Activated naive CD4-positive, alpha-beta T cell (primary cell): ENCODE measurements at regions not wholly inside any gene's neighbourhood (a gene's known extent, or its start where the extent isn't known, plus 50 kb on each side); places are given as distances from the start of the nearest gene placed in this dataset.
"Not testable (repeated sequence)": the region's sequence is repeated elsewhere in the genome, so short reads cannot be mapped to it uniquely, and the experiment has no call there.

Source experiments
- DNase-seq, 4 experiments: peaks; one replicate each; lab custom pipeline; 2025; lab: John Stamatoyannopoulos, UW

DNA sequence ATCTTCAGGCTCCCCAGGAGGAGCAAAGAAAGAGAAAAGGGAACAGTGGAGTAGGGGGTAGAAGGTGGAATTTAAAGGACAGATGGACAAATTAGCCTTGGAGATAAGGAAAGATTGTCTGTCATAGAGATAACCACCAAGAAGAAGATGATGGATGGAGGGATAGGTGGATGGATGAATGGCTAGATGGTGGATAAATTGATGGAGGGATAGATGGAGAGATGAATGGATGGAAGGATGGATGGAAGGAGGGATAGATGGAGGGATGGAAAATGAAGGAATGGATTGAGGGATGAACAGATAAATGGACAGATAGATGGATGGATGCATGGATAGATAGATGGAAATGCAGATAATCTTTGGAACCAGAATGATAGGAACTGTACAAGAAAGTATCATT is 102.8 kb downstream of the TNFAIP3 start:
- no peak for DNase-seq

DNA sequence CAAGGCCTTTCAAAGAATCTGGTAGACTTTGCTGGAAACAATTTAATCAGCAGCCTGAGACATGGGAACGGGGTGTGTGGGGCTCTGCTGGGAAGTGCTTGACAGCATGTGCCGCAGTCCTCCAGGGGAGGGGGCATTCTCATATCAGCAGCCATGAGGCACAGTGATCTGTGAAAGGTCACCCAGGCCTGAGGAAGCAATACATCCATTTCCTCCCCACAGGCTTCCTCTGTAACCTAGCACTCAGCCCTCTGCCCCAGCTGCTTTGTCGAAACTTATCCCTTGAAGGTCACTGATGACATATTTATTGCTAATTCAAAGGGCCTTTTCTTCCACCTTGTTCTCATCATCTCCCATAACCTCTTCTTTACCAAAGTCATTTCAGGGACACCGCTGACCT is 103.3 kb downstream of the TNFAIP3 start:
- DNase-seq = no peak

DNA sequence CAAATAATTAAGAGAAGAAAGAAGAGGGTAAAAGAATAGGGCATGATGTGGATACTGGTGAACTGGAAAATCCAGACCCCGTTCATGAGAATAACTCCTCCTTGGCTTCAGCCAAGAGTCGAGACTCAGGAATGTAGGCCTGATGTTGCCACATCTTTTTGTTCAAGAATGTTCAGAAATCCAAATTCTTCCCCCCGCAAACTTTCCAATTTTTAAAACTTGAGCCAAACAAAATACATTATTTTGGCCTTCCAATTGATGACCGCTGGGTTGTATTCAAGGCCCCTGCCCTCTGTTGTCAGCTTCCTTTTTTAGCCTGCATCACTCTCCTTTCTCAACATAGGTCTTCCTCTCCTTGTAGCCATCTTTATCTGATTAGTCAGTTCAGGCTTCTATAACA is 106.1 kb downstream of the TNFAIP3 start:
- no peak for DNase-seq

DNA sequence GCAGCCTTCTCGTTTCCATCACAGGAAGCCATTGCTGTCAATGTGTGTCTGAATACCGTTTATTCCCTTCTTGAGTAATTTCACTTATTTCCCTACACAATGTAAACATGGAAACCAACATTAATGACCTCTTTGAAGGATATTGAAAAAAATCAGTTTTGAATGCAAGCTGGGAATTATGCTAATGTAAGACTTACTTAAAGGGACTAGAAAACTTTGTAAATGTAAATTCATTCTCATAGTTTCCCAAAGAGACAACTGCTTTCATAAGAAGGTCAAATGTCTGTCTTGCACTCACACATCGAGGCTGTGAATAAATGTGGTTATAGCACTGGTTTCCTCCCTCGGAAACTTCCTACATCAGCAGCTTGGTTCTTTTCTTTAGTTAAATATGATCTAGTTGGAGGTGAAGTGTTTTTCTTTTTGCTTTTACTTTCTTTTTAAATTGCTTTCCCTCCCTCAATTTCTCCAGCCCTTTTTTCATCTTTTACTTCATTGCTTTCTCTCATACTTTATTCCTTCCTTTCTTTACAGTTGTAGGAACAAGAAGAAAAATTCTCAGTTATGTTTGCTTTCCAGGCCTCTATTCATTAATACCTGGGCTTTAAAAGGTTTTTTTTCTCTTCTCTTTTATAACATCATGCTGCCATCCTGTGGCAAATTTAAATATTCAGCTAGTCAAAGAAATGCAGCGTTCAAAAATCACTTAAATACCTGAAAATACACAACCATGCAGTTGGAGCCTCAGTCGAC is 108.3 kb downstream of the TNFAIP3 start:
- no peak for DNase-seq

DNA sequence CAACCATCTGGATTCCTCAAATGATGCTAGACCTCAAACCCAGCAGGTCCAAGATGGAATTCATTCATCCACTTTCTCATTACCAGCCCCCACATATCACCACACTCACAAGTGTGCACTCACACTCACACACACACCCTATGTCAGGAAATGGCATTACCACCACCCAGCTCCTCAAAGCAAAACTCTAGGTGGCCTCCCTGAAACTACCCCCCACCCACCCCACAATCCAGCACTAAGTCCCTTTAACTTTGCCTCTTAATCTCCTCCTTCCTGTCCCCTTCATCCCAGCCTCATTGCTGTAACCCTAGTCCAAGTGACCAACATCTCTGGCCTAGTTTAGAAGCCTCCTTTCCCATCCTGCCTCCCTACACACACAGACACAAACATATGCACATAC is 109.4 kb downstream of the TNFAIP3 start:
- no peak for DNase-seq

DNA sequence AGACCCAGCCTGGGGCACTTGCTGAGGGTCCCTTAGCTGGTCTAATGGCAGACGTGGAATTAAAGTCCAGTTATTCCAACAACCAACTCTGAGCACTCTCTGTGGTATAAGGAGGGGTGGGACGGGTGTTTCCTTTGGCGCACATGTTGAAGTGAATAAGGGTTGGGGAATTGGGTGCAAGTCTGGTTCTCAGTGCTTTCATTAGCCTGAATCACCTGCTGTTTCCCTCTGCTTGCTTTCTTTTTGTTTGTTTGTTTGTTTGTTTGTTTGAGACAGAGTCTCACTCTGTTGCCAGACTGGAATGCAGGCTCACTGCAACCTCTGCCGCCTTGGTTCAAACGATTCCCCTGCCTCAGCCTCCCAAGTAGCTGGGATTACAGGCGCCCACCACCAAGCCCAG is 110.1 kb downstream of the TNFAIP3 start:
- DNase-seq = no peak

DNA sequence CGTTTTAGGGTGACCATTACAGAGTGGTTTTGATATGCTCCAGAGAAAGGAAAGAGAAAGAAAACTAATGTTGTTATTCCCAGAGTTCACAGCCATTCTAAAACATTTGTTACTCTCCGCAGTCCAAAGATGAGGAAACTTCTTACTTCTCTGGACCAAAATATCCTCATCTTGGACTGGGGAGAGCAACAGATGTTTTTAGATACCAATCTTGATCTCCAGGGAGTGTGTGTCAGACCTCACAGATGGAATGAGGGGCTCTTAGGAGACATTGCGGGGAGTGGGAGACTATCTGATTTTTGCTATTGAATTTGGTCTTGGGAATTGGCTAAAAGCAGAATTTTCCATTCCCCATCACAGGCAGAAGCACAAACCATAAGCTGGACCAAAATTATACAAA is 110.8 kb downstream of the TNFAIP3 start:
- no peak for DNase-seq

DNA sequence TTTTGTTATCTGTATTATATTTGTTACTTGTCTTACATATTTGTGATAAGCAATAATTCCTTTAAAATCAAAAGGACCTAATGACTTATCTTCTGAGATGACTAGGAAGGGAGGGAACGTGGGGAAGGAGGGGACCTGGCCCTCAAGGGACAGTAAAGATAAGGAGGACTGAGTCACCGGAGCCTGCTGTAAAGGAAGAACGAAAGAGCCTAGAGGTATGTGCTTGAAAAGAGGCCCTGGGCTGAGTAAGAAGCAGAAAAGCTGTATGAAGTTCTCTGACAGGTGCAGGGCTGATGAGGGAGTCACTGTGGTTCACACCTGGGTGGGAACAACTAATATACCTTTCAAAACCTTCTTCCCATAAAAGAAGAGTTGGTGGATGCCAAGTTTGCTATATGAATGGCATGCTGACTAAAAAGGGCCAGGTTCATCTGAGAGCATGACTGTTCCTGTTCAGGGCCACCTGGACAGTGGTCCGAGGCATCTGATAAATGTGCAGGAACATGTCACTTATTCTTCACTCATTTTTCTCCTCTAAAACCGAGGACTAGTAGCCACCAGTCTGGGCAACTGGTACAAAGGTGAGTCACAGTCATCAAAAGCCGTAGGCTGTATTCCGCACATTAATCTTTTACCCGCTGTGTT is 111.3 kb downstream of the TNFAIP3 start:
- DNase-seq = no peak

DNA sequence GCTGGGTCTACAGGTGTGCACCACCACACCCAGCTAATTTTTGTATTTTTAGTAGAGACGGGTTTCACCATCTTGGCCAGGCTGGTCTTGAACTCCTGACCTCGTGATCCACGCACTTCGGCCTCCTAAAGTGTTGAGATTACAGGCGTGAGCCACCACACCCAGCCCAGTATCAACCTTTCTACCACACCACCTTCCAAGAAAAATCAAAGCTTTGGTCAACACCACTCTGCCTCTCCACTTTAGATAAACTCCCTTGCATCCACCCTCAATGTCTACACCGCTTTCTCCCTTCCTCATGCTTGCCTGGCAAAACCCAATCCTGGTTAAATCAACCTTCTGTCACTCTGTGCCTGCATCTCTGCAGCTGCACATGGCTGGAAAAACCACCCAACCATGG is 112.2 kb downstream of the TNFAIP3 start:
- DNase-seq = not testable (repeated sequence)

DNA sequence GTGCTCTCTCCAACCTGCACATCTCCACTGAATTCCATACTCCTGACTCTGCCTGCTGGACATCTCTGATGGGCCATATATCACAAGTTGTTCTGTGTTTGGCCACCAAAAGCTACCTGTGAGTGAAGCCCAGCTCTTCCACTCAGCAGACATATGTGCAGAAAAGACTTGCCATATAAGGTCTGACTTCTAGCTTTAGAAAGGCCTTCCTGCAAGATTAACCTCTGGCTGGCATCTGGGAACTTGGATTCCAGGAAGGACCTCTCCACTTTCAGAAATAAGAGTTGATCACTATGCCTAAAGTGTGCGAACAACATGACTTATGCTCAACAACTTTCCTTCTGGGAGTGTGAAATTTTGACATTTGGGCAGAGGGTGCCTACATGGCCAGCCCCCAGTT is 113.7 kb downstream of the TNFAIP3 start:
- DNase-seq = no peak

DNA sequence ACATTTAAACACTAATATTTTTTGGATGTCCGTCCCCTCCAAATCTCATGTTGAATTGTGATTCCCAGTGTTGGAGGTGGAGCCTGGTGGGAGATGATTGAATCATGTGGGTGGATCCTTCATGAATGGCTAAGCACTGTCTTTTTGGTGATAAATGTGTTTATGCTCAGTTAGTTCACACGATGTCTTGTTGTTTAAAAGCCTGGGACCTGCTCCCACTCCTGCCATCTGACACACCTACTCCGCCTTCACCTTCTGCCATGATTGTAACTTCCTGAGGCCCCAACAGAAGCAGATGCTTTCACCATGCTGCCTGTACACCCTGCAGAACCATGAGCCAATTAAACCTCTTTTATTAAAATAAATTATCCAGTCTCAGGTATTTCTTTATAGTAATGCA is 114.7 kb downstream of the TNFAIP3 start:
- no peak for DNase-seq

DNA sequence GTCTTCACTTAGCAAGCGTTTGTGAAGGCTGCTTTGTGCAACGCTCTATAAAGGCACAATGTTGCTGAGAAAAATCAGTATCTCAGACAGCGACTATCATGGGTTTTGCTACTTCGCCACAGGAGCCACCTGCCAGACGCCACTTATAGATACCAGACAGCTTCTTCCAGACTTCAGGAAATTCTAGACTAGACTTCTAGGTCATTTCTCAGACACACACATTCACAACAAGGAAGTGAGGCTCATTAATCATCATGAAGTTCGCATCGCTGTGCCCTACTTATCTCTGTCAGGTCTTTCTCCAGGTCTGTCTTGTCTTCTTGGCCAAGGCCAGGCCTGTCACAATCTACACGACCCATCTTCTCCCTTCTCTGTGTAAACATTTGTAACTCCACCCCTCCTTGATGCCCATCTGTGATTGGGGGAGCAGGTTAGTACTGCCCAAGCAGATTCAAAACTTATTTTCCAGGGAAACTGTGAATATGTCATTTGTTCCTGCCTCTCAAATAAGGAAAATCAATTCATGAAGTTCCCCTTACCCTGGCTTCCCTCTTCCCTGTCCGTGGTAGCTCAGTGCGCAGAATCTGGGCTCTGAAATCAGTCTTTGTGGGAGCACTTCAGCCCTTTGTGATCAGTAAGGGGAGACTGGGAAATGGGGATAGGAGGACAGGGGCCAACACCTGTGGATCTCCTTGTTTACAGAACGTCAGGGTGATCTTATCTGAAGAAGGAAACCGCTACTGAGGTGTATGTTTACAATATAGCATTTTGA is 115.5 kb downstream of the TNFAIP3 start:
- DNase-seq = no peak

DNA sequence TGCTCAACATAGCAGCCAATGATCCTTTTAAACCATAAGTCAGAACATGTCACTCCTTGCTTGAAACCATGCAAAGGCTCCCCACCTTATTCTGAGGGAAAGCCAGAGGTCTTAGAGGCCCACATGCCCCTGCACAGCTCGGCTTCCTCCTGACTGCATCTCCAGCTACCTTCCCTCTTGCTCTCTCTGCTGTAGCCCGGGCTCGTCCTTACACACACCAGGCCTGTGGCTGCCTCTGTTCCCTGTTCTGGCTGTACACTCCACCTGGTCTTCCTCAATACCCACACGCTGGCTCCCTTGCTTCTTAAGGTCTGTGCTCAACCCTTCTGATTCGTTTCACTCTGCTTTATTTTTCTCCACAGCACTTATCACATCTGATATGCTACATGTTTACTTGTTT is 116.2 kb downstream of the TNFAIP3 start:
- DNase-seq = no peak

DNA sequence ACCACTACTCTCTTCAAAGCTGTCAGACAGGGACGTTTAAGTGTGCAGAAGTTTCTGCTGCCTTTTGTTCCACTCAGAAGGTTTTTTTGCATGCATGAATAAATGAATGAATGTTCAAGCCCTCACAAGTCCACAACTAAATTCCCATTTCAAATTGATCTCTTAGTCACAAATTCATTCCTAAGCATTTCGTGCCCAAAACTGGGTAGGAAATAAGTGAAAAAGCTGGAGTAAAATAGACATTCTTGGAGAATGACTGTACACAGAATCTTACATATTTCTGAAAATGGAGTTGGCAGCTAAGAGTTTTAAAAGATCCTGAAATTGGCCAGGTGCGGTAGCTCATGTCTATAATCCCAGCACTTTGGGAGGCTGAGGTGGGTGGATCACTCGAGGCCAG is 117.6 kb downstream of the PERP start:
- DNase-seq = no peak

DNA sequence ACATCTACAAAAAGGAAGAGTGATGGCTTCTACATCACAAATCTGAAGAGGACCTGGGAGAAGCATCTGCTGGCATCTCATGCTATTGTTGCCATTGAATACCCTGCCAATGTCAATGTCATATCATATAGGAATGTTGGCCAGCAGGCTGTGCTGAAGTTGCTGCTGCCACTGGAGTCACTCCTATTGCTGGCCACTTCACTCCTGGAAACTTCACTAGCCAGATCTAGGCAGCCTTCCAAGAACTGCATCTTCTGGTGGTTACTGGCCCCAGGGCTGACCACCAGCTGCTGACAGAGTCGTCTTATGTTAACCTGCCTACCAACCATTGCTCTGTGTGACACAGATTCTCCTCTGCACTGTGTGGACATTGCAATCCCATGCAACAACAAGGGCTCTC is 111.8 kb downstream of the PERP start:
- no peak for DNase-seq

DNA sequence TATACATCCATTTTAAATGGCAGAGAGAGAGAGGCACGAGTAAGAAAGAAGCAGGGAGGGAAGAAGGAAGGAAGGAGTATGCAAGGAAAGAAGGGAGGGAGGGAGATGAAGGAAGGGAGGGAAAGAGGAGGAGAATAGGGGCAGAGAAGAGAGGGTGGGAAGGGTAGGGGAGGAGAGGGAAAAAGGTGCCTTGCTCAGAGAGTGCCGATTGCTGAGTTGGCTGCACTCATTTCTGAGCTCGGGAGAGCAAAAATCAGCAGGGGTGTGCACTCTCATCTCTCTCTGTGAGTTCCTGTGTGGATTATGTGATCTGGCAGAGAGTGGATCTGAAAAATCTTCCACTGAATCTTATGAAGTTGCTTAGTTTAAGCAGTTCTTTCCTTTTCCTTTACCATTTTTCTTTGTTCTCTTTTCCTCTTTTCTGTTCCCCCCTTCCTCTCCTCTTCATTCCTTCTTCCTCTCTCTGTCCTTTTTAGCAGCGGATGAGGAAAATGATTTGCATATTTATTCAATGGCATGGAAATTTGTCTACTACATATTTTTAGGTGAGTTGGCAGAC is 108.7 kb downstream of the PERP start:
- no peak for DNase-seq

DNA sequence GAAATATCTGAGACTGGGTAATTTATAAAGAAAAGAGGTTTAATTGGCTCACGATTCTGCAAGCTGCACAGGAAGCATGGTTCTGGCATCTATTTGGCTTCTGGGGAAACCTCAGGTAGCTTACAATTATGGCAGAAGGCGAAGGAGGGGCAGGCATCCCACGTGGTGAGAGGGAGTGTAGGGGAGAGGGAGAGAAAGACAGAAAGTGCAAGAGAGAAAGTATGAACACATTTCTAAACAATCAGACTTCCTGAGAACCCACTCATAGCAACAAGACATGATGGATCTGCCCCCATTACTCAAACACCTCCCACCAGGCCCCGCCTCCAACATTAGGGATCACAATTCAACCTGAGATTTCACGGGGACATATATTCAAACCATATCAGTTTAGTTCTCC is 107.4 kb downstream of the PERP start:
- DNase-seq = no peak

DNA sequence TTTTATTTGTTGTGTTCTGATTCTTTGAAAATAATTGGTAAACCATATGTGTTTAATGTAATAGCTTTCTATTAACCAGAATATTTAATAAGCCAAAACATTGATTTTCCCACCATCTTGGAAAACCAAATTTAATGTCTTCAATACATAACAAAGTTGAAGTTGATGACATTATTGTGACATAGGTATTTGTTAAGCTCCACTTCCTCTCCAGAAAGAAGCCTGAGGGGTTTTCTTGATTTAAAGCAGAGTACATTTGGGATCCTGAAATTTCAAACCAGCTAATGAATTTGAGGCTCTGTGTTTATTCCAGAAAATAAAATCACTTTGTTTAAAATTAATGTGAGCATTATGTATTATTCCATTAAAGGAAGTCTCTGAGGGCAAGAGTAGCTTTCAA is 106.3 kb downstream of the PERP start:
- DNase-seq = no peak

DNA sequence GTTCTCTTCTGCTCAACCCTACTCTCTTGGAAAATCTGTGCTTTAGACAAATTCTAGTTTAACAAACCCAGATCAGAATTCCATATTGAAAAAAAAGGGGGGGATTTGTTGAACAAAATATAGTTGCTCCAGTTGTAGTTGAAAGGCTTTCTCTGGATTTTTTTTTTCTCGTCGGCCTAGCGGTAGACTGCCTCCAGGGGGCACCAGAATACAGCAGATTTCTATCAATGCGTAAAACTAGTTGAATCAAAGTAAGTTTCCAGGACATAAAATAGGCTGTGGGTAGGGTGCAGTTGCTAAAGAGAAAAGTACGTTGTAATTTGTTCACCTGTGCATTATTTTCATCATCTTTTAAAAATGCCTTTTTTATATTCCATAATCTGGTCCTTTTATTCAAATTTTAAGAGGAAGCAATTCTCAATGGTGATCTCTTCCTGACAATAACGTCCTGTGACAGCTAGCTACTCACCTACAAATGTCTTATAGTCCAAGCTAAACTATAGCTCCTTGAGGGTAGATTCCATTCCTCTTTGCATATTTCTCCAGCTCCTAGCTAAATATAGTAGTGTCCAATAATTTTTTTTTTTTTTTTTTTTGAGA is 105.4 kb downstream of the PERP start:
- peak in 3 of 4 experiments; percentile 4 to 39 (median 31) for DNase-seq

DNA sequence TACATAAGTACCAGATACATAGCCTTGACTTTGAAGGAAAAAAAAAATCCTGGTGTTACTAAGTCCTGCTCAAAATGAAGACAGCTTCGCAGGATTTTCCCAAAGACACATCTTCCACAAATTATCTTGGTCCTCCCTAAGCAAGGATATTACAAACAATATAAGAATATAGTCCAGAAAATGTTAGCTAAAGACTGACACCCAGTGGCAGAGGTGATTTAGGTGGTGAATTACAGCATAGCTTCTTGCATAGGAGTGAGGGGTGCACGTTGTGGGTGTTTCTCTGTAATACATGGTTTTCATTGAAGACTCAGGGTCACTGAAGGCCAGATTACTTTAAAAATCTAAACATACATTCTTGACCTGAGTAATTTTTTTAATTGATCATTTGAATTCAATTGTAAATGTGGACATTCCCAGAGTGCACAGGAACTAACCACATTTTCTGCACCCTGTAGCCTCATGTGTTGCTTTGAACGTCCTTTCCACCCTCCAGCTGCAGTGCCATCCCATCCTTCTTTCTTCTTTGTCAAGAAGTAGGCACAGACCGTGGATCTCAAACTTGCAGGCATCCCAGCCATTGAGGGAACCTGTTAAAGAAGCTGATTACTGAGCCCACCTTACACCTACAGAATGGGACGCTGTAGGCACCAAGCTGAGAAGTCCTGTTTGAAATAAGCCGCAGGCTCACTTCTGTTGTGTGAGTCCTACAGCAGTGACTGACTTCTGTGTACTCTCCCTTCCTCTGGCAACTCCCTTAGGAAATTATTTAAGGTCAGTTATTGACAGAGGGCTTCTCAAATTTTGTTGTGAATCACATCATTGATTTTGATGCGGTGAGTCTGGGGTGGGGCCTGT is 102.6 kb downstream of the PERP start:
- no peak for DNase-seq

DNA sequence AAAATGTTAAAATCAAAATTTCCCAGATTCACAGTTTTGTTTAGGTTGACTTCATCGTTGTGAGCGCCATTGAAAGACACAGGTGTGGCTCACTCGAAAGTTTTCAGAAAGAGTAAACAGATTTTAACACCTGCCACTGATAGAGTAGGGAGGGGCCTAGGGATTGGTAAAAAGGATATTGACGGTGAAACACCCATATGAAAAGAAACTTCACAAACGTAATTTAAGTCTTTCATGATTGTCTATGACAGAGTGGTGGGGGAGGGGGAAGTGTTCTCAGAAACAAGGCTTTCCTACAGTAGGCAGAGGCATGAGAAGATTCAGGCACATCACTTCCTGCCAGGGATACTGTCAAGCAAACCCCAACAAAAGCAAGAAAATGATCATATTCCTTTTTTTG is 101.4 kb downstream of the PERP start:
- DNase-seq = no peak
